H1 (cell line): ENCODE measurements at regions not wholly inside any gene's neighbourhood (a gene's known extent, or its start where the extent isn't known, plus 50 kb on each side); places are given as distances from the start of the nearest gene placed in this dataset.

ENCODE experiments used
- CTCF ChIA-PET: fragments of 300-600 bp; sonication (Branson Sonifier 250); formaldehyde crosslinking; loops from one replicate; lab custom pipeline; 2021; ENCODE audit not compliant: partially characterized antibody; lab: Charles Lee
- POLR2A ChIA-PET: fragments of 300-600 bp; sonication (Branson Sonifier 250); formaldehyde crosslinking; loops from one replicate; lab custom pipeline; 2021; ENCODE audit warnings: inconsistent platforms; ENCODE audit not compliant: partially characterized antibody; lab: Charles Lee
- DNase-seq, 2 experiments: peaks; one replicate each; pipeline versions ENCODE4 v3.0.0 to v3.0.0-alpha.2; 2010 to 2022; ENCODE audit warnings: low spot score in 2 of 2, low read depth in 1 of 2, mixed read lengths in 1 of 2
- FAIRE-seq: peaks from 2 replicates; lab custom pipeline; 2011; peaks lifted over from hg19 to GRCh38; lab: Jason Lieb, UNC
- H2AFZ ChIP-seq: 2 replicates; pipeline ENCODE4 v1.8.1; 2012; ENCODE audit warnings: low read length, inconsistent platforms
- H2AK5ac ChIP-seq: 2 replicates; pipeline ENCODE4 v1.6.1; 2013; ENCODE audit warnings: low read depth, low read length
- H2BK120ac ChIP-seq: replicated peaks from 2 replicates; pipeline ENCODE3; 2013; ENCODE audit warnings: low read depth, low read length, inconsistent platforms
- H2BK12ac ChIP-seq: 2 replicates; pipeline ENCODE4 v1.6.1; 2013; ENCODE audit warnings: low read depth, low read length
- H2BK15ac ChIP-seq: 2 replicates; pipeline ENCODE4 v1.6.1; 2013; ENCODE audit warnings: low read length
- H2BK20ac ChIP-seq: 2 replicates; pipeline ENCODE4 v1.6.1; 2013; ENCODE audit warnings: low read length
- H2BK5ac ChIP-seq: 2 replicates; pipeline ENCODE4 v1.6.1; 2013; ENCODE audit warnings: low read depth, low read length
- H3K14ac ChIP-seq: 2 replicates; pipeline ENCODE4 v1.6.1; 2013; ENCODE audit warnings: inconsistent platforms; ENCODE audit not compliant: insufficient read length
- H3K18ac ChIP-seq: 2 replicates; pipeline ENCODE4 v1.6.1; 2013; ENCODE audit warnings: low read length; ENCODE audit errors: extremely low read depth
- H3K23ac ChIP-seq: 2 replicates; pipeline ENCODE4 v1.6.1; 2013; ENCODE audit warnings: inconsistent platforms; ENCODE audit not compliant: insufficient read length
- H3K23me2 ChIP-seq: 2 replicates; pipeline ENCODE4 v1.6.1; 2013; ENCODE audit warnings: low read depth, low read length
- H3K27ac ChIP-seq: 2 replicates; pipeline ENCODE4 v1.6.1; 2011; ENCODE audit warnings: low read depth, low read length, inconsistent platforms
- H3K27me3 ChIP-seq, 4 experiments: replicated peaks in 1 of 4; 1 replicate in 1 of 4; 2 replicates in 3 of 4; pipeline versions ENCODE4 v1.6.1 to v1.8.1; 2011 to 2013; ENCODE audit warnings: low read length in 3 of 4, mild to moderate bottlenecking in 3 of 4, inconsistent platforms in 2 of 4, mixed read lengths in 2 of 4, moderate library complexity in 1 of 4; ENCODE audit not compliant: control insufficient read depth in 3 of 4, insufficient read depth in 3 of 4; ENCODE audit errors: extremely low read depth in 1 of 4
- H3K36me3 ChIP-seq, 4 experiments: 2 replicates each; pipeline versions ENCODE4 v1.6.1 to v1.8.1; 2011 to 2013; ENCODE audit warnings: mild to moderate bottlenecking in 4 of 4, low read length in 3 of 4, moderate library complexity in 2 of 4, control low read depth in 1 of 4, inconsistent platforms in 1 of 4; ENCODE audit not compliant: insufficient read depth in 4 of 4, control insufficient read depth in 2 of 4
- H3K4ac ChIP-seq: replicated peaks from 2 replicates; pipeline ENCODE3; 2013; ENCODE audit warnings: low read length, low read depth, mixed read lengths, inconsistent platforms; ENCODE audit not compliant: insufficient read length
- H3K4me1 ChIP-seq, 4 experiments: replicated peaks in 1 of 4; 1 replicate in 1 of 4; 2 replicates in 3 of 4; pipeline versions ENCODE4 v1.6.1 to v1.8.1; 2011 to 2013; ENCODE audit warnings: low read length in 3 of 4, inconsistent platforms in 2 of 4, mixed read lengths in 1 of 4; ENCODE audit not compliant: insufficient read depth in 4 of 4, control insufficient read depth in 3 of 4
- H3K4me2 ChIP-seq, 2 experiments: 2 replicates each; pipeline versions ENCODE4 v1.6.1 to v1.8.1; 2011 to 2013; ENCODE audit warnings: low read depth in 2 of 2, low read length in 2 of 2, control low read depth in 1 of 2, inconsistent platforms in 1 of 2, mild to moderate bottlenecking in 1 of 2; ENCODE audit not compliant: insufficient read depth in 1 of 2
- H3K4me3 ChIP-seq, 4 experiments: fragments of 200-600, 300-600 bp in 1 of 4; sonication (generic), shearing (Covaris generic), sonication (Bioruptor Twin) in 1 of 4; 2 replicates each; pipeline versions ENCODE4 v1.5.1 to v1.8.1; 2011 to 2016; ENCODE audit warnings: low read length in 4 of 4, low read depth in 3 of 4, control low read depth in 2 of 4, inconsistent platforms in 2 of 4, mild to moderate bottlenecking in 2 of 4, mixed read lengths in 1 of 4, moderate library complexity in 1 of 4; ENCODE audit not compliant: insufficient read depth in 2 of 4; ENCODE audit errors: extremely low read depth in 1 of 4
- H3K56ac ChIP-seq: replicated peaks from 2 replicates; pipeline ENCODE3; 2013; ENCODE audit warnings: low read depth, mild to moderate bottlenecking, mixed read lengths, low read length, inconsistent platforms; ENCODE audit not compliant: insufficient read length
- H3K79me1 ChIP-seq: 2 replicates; pipeline ENCODE4 v1.6.1; 2013; ENCODE audit warnings: low read depth, low read length, control low read depth
- H3K79me2 ChIP-seq, 2 experiments: 2 replicates each; pipeline versions ENCODE4 v1.6.1 to v1.8.1; 2012 to 2013; ENCODE audit warnings: low read length in 2 of 2, mild to moderate bottlenecking in 2 of 2, inconsistent platforms in 1 of 2; ENCODE audit not compliant: insufficient read depth in 2 of 2, control insufficient read depth in 1 of 2
- H3K9ac ChIP-seq, 4 experiments: replicated peaks in 1 of 4; 1 replicate in 1 of 4; 2 replicates in 3 of 4; pipeline versions ENCODE4 v1.6.1 to v1.8.1; 2011 to 2013; ENCODE audit warnings: low read depth in 3 of 4, low read length in 3 of 4, control low read depth in 2 of 4, mild to moderate bottlenecking in 2 of 4, moderate library complexity in 2 of 4, inconsistent platforms in 1 of 4; ENCODE audit errors: extremely low read depth in 1 of 4
- H3K9me3 ChIP-seq, 2 experiments: 2 replicates each; pipeline versions ENCODE4 v1.6.1 to v1.8.1; 2012 to 2013; ENCODE audit warnings: mild to moderate bottlenecking in 2 of 2, moderate library complexity in 2 of 2, control low read depth in 1 of 2, inconsistent platforms in 1 of 2, low read depth in 1 of 2, low read length in 1 of 2, mixed read lengths in 1 of 2; ENCODE audit not compliant: insufficient read depth in 2 of 2
- H4K20me1 ChIP-seq, 2 experiments: replicated peaks in 1 of 2; 2 replicates each; pipeline versions ENCODE3 to v1.8.1; 2011 to 2013; ENCODE audit warnings: inconsistent platforms in 2 of 2, low read length in 2 of 2, mild to moderate bottlenecking in 1 of 2; ENCODE audit not compliant: insufficient read depth in 2 of 2, control insufficient read depth in 1 of 2
- H4K5ac ChIP-seq: 2 replicates; pipeline ENCODE4 v1.6.1; 2013; ENCODE audit warnings: low read length, low read depth, mixed read lengths, inconsistent platforms; ENCODE audit not compliant: insufficient read length
- H4K8ac ChIP-seq: 2 replicates; pipeline ENCODE4 v1.8.0; 2013; ENCODE audit warnings: mild to moderate bottlenecking, moderate library complexity, low read length, inconsistent platforms; ENCODE audit not compliant: insufficient read depth; ENCODE audit errors: extremely low read depth
- H4K91ac ChIP-seq: replicated peaks from 2 replicates; pipeline ENCODE3; 2013; ENCODE audit warnings: low read length, mixed read lengths, inconsistent platforms; ENCODE audit not compliant: insufficient read length
- BRCA1 ChIP-seq: IDR thresholded peaks from 2 replicates; pipeline ENCODE4 v1.6.1; 2012; ENCODE audit warnings: low read depth, low read length, improper control_type of control experiment
- CEBPB ChIP-seq: IDR thresholded peaks from 2 replicates; pipeline ENCODE4 v1.6.1; 2012; ENCODE audit warnings: low read depth, low read length
- CHD2 ChIP-seq: IDR thresholded peaks from 2 replicates; pipeline ENCODE4 v1.6.1; 2012; ENCODE audit warnings: low read length, improper control_type of control experiment
- CREB1 ChIP-seq: IDR thresholded peaks from 2 replicates; pipeline ENCODE4 v1.6.1; 2012; ENCODE audit warnings: inconsistent platforms
- EZH2 ChIP-seq: fragments of 200-600 bp; sonication (generic); IDR thresholded peaks from 2 replicates; pipeline ENCODE4 v1.7.1; 2012; ENCODE audit warnings: low read depth, mild to moderate bottlenecking, moderate library complexity, low read length, inconsistent platforms; ENCODE audit not compliant: severe bottlenecking
- HDAC6 ChIP-seq: IDR thresholded peaks from one replicate; pipeline ENCODE4 v1.7.1; 2012; ENCODE audit warnings: low read depth, mild to moderate bottlenecking, inconsistent platforms, low read length, moderate library complexity
- MAX ChIP-seq: IDR thresholded peaks from 2 replicates; pipeline ENCODE4 v1.6.1; 2012; ENCODE audit warnings: inconsistent platforms
- NRF1 ChIP-seq: IDR thresholded peaks from 2 replicates; pipeline ENCODE4 v1.6.1; 2011; ENCODE audit warnings: mild to moderate bottlenecking, low read depth, low read length, improper control_type of control experiment
- PHF8 ChIP-seq: fragments of 200-600 bp; sonication (generic); conservative IDR thresholded peaks from 2 replicates; pipeline ENCODE4 v1.7.1; 2012; ENCODE audit warnings: low read depth, mild to moderate bottlenecking, inconsistent platforms, low read length, moderate library complexity
- POLR2AphosphoS5 ChIP-seq: IDR thresholded peaks from 2 replicates; pipeline ENCODE4 v1.6.1; 2011; ENCODE audit warnings: low read depth, low read length
- RAD21 ChIP-seq, 2 experiments: IDR thresholded peaks in 1 of 2; conservative IDR thresholded peaks in 1 of 2; 2 replicates each; pipeline ENCODE4 v1.6.1; 2011; ENCODE audit warnings: low read depth in 2 of 2, low read length in 2 of 2, improper control_type of control experiment in 1 of 2, inconsistent platforms in 1 of 2, mild to moderate bottlenecking in 1 of 2, moderate library complexity in 1 of 2
- RFX5 ChIP-seq: IDR thresholded peaks from 2 replicates; pipeline ENCODE4 v1.6.1; 2011; ENCODE audit warnings: low read depth, low read length, improper control_type of control experiment, borderline replicate concordance
- WGBS, 2 experiments: shearing (Covaris generic) in 1 of 2; methylation state at CpG; one replicate each; pipeline versions ENCODE4 v1.1.6 to v1.1.7; 2013 to 2015; ENCODE audit warnings: low lambda C conversion rate in 2 of 2, mixed read lengths in 2 of 2, inconsistent platforms in 1 of 2, low coverage in 1 of 2, missing lambda C conversion rate in 1 of 2; ENCODE audit not compliant: insufficient replicate concordance in 2 of 2, insufficient coverage in 1 of 2, insufficient read length in 1 of 2; ENCODE audit errors: extremely low coverage in 1 of 2, missing lambda C conversion rate in 1 of 2; 5-methylcytosine and 5-hydroxymethylcytosine counted together

GRCh38 chr1:189921613-189922012 lies 556.1 kb downstream of the BRINP3 start (continued):
- no peak for TF ChIP-seq BRCA1

- H2BK5ac ChIP-seq = no peak overlapping the region
- H2AK5ac ChIP-seq = no peak overlapping the region
- no peak overlapping the region for H2BK120ac ChIP-seq
- no peak overlapping the region for H3K56ac ChIP-seq
- peaks cover 0 to 4% (median 1%) of the 10 kb centered on the region in 4 experiments; a peak in 3 of 7 replicates for H3K4me1 ChIP-seq
- H3K23me2 ChIP-seq = no peaks in the 10 kb centered on the region
- no peak overlapping the region for H3K18ac ChIP-seq
- no peak overlapping the region for H3K4me2 ChIP-seq
- H3K27me3 ChIP-seq = no peaks in the 10 kb centered on the region
- no peaks in the 10 kb centered on the region for H4K20me1 ChIP-seq
- DNase-seq = no peak
- POLR2A ChIA-PET = no interaction called here
- no peak overlapping the region for H2AFZ ChIP-seq
- H3K4ac ChIP-seq = no peak overlapping the region
- H3K27ac ChIP-seq = no peak overlapping the region
- no peak for FAIRE-seq
- CTCF ChIA-PET = no interaction called here
- no peaks in the 10 kb centered on the region; a peak in 1 of 4 replicates for H3K9me3 ChIP-seq
- H3K9ac ChIP-seq = no peak overlapping the region
- H3K4me3 ChIP-seq = no peak overlapping the region
- H4K8ac ChIP-seq = no peak overlapping the region
- no peak overlapping the region for H2BK15ac ChIP-seq
- no peak overlapping the region for H2BK12ac ChIP-seq
- H3K14ac ChIP-seq = no peak overlapping the region
- H4K91ac ChIP-seq = no peak overlapping the region
- no peaks in the 10 kb centered on the region for H3K79me2 ChIP-seq
- H3K36me3 ChIP-seq = no peaks in the 10 kb centered on the region
- H4K5ac ChIP-seq = no peak overlapping the region
- no peak overlapping the region for H3K23ac ChIP-seq
- WGBS, 2 experiments = 89% methylated on average over 2 of the region's 2 CpGs; no CpG with 5 or more reads in 1 of the 2 experiments
- H2BK20ac ChIP-seq = no peak overlapping the region
- no peaks in the 10 kb centered on the region for H3K79me1 ChIP-seq
- TF ChIP-seq CREB1 = no peak
- no peak for TF ChIP-seq RFX5
- no peak for TF ChIP-seq PHF8
- no peak for TF ChIP-seq EZH2
- no peak for TF ChIP-seq NRF1
- TF ChIP-seq CEBPB = no peak
- no peak for TF ChIP-seq POLR2AphosphoS5
- TF ChIP-seq HDAC6 = no peak
- no peak for TF ChIP-seq RAD21 (IDR thresholded peaks at IDR 0.05 in 1 of 2, conservative IDR thresholded peaks at IDR 0.05 in 1 of 2; ENCODE audit: low read depth in 2 of 2, low read length in 2 of 2)
- no peak for TF ChIP-seq CHD2
- TF ChIP-seq MAX = no peak
Observed at GRCh38 chr1:189927641-189928040, 550.0 kb downstream of the BRINP3 start.
